HL-60/S4 treated with phorbol 12-myristate 13-acetate at 8.2 ng/mL for 4 days and 3 days (cell line): ENCODE measurements at regions not wholly inside any gene's neighbourhood (a gene's known extent, or its start where the extent isn't known, plus 50 kb on each side); places are given as distances from the start of the nearest gene placed in this dataset.
"Not testable (repeated sequence)": the region's sequence is repeated elsewhere in the genome, so short reads cannot be mapped to it uniquely, and the experiment has no call there.

ENCODE experiments used
- in situ Hi-C: fragments of 300-500 bp; cut with MboI; formaldehyde crosslinking; loops from 2 replicates; pipeline ENCODE4 v1.15.0; 2022; ENCODE audit warnings: low sequenced_read_pairs

DNA sequence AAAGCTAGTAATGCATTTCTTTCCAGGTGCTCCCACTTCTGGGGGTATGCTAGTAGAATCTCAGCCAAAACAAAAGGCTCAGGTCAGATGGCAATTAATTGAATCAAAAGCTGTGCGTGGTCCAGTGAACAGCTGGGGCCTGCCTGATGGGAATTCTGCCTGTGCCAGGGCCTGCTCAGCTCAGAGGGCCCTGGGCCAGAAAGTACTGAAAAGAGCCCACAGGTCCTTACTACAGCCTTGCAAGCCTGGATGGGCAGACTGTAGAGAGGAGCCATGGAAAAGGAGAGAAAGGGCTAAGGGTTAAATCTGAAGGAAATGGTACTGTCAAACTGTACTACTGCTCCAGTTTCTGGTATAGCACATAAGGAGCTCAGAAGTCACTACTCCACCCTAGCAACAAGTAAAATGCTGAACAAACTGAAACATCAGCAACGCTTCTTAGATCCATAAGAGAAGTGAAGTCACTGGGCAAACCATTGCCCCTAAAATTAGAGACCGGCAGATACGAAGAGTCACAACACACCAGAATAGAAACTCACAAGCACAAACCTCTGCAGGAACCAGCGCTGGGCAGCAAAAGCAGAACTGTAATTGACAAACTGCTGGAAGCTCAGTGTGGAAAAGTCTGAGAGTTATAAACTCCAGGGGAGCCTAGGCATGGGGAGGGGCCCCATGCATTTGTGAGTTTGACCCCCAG lies 121.1 kb upstream of the SYT6 start:
- in situ Hi-C loops: loop anchor here (25.0 kb wide), 1 partner anchor 287 kb away; the partner anchor contains the start of gene OLFML3

DNA sequence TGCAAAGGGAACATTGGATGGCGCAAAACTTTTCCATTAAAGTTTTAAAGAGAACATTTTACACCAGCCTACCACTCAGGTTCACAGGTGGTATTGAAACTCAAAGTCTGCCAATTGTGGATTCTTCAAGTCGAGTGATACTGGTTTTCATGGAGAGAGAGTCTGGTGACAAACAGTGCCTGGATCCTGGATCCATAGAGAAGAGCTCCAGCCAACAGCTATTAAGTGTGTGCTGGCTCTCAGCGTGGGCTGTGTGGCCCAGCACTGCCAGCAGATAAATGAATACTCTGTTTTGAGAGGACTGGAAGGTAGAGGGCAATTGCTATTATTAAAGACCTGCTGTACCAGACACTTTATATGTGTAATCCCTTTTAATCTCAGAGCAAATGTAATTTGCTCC lies 118.9 kb upstream of the SYT6 start:
- in situ Hi-C loops: no loop called here

- in situ Hi-C loops: no loop called here
These were observed 117.0 kb upstream of the SYT6 start for GRCh38 chr1:114270718-114271117.

DNA sequence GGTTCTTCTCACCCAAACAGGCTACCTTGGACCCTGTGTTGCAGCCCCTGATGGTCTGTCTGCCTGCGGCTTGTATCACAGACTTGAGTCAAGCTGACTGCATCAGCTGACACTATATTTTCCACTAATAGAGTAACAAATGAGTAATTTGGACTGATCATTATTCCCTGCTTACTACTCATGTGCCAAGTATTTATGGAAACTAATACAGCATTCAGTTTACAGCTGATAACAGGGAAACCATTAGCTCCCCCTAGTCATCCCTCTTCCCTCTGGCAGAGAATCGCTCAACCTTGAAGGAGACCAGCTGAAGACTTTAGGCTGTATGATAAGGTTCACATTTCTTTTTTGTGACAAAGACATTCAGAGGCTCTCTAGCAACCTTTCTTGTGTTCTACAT lies 116.6 kb upstream of the SYT6 start:
- in situ Hi-C loops: no loop called here

DNA sequence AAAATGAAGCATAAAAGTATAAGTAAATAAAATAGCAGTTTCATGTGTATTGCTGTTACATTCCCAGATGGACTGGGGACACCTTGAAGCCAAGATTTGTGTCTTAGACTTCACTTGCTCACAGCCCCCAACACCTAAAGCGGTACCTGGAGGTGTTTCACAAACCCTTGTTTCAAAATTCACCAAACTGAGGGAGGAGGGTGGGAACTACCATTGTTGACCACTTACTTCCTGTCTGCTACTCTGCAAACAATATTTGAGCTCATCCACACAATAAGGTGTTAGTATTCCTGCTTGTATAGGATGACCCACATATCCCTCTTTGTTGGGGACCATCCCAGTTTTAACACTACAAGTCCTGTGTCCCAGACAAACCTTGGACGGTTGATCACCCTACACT lies 115.9 kb upstream of the SYT6 start:
- in situ Hi-C loops: no loop called here

DNA sequence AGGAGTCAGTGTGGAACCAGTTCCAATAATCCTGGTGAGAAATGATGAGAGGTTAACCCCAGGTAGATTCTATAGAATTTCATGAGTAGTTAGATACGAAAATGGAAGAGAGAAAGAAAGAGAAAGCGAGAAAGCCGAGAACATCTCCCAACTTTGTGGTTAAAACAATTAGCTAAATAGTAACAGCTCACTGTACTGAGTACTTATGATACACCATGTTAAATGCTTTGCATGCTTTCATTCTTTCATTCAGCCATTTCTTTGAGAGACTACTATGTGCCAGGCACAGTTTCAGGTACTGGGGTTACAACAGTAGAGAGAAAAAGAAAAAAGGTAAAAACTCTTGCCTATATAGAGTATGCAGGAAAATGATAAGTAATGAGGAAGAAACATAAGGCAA lies 109.7 kb upstream of the SYT6 start:
- in situ Hi-C loops: no loop called here

DNA sequence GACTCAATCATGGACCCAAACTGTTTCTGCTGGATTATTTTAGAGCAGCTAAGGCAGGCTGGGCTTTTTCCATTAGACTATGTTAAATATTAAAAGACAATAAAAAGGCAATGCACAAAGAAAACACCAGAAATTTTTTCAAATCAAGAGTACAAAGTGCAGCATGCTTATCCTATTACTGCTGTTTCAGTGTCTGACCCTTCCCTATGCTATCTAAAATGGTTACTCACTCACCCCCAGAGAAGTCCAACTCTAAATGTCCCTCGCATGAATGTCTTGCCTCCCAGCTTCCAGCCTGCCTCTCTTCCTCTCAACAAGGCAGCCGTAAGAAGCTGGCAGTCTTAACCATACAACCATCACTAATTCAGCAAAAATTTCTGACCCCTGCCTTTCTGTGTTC lies 108.7 kb upstream of the SYT6 start:
- in situ Hi-C loops: no loop called here

DNA sequence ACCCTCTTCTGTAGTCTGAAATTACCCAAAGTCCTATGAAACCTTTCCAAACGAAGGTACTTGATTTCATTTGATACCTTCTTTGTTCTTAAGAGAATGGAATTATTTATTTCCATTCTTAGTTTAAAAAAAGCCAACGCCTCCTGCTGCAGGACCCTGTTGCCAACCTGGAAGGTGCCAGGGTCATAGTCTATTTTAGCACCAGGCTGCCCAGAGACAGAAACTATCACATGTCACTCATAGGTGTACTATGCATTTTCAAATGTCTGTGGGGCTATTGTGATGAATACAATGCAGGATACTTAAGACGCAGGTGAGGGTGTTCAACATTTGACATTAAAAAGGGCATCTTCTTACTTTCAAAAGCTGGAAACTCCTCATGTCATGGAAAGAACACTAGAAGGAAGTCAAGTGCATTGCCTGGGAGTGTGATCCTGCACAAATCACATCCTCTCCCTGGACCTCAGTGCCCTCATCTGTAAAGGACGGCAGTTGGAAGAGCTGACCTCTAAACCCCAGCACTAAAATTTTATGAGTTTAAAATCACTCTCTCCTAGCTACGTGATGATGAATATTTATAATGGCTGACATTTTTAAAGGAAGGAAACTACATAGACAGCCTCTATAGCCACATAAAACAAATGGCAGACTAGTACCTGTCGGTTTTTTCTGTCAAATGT lies 107.3 kb upstream of the SYT6 start:
- in situ Hi-C loops: no loop called here

DNA sequence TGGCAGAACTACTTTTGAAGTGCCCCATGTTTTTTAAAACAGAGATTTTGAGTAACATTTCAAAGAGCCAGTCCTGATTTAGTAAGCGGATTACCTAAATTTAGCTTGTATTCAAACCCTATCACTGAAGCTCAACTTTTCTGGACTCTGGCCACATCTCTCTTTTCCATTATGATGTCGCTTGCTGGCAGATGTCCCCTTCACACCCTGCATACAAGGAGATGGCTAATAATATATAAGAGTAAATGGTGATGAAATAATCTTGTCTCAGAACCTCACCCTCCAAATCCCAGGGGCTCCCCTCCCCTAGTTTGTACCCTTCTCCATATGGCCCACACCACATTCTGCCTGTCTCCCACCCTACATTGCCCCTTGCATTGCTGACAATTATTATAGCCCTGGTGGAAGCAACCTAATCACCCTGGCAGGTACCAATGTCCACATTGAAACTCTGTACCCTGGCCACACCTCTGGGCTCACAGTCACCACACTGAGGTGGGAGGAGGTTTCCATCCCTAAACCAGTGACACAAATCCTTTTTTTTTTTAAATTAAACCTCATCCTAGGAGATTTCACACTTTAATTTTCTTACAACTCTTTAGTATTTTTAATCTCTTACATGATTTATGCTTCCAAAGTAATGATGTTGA lies 106.0 kb upstream of the SYT6 start:
- in situ Hi-C loops: no loop called here

- in situ Hi-C loops: no loop called here
These were observed 105.0 kb upstream of the SYT6 start for GRCh38 chr1:114258633-114259032.

DNA sequence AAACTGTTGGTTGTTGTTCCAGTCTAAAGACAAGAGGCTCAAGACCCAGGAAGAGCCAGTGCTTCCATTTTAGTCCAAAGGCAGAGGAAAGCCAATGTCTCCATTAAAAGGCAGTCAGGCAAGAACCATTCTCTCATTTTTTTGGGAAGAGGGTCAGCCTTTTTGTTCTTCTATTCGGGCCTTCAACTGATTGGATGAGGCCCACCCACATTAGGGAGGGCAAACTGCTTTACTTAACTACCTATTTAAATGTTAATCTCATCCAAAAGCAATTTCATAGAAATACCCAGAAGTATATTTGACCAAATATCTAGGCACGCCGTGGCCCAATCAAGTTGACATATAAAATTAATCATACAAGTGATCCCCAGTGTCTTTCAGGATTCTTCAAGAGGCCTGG lies 104.4 kb upstream of the SYT6 start:
- in situ Hi-C loops: no loop called here

DNA sequence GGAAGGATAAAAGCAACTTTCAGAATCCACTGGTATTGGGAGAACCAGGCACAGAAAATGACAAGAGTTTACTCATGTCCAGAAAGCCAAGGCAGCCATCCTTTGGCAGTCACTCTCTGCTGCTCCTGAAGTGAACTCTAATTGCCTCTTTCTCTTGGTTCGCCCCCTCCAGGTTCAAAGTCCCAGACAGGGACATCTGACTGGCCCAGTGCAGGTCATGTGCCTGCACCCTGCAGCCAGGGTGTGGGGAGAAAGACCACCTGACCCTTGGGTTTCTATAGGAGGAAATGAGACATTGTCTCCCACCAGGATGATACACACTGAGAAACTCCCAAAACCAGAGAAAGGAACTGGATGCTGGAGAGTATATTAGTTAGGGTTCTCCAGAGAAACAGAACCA lies 103.9 kb upstream of the SYT6 start:
- in situ Hi-C loops: no loop called here

DNA sequence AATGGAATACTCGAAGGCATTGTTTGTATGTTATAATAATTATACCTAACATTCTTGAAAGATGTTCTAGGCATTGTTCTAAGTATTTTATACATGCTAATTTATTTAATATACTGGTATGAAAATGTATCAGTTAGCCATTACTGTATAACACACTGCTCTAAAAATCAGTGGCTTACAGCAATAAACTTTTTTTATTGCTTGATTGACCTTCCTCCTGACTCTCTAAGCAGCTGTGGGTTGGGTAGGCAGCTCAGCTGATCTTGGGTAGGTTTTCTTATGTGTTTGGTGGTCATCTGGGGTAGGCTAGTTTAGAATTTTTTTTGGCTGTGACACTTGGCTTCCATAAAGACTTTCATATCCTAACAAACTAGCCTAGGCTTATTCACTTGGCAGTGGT lies 100.2 kb upstream of the SYT6 start:
- in situ Hi-C loops: no loop called here

DNA sequence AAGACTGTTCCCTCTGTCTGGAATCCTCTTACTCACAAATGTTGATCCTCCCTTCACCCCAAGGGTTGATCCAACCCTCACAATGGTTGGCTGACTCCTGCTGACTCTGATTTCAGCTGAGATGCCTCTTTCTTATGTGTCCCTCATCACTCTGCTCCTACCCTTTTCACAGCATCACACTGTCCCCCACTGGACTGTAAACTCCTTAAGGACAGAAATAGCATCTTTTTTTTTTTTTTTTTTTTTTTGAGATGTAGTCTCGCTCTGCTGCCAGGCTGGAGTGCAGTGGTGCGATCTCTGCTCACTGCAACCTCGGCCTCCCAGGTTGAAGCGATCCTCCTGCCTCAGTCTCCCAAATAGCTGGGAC lies 97.9 kb upstream of the SYT6 start:
- in situ Hi-C loops: no loop called here

DNA sequence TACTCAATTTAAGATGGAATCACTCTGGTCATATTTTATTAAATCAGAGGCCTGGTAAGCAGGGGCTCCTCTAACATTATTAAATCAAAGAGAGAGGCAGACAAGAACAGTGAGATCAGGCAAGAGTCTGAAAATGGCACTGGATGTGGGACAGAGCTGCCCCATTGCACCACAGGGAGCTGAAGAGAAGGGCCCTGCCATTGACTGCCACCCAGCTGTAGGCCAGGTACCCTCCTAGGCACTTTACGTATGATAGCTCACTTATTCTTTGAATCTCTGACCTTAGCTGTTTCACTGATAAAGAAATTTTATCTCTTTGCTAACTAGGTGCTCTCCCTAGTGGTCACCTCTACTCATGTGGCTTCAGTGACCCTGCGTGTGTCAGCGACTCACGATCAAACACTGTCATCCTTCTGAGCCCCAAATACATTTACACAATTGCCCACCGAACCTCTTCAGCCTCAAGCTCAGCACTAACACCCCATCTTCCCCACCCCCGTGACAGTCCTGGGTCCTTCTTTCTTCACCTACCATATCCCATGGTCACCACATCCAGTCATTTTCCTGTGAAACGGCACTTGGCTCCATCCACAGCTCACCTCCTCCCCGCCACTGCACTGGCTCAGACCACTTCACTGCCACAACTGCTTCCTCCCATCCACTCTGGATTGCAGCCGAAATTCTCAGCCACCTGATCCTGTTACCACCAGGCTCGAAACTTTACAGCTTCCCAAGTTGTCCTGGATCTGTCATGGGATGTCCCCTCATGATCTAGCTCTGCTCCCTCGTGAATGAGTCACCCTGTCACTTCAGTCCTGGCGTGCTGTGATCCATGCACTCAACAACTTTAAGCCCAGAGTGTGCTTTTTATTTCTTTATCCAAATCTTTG lies 97.3 kb upstream of the SYT6 start:
- in situ Hi-C loops: no loop called here

- in situ Hi-C loops: no loop called here
These were observed 96.0 kb upstream of the SYT6 start for GRCh38 chr1:114249691-114250090.

DNA sequence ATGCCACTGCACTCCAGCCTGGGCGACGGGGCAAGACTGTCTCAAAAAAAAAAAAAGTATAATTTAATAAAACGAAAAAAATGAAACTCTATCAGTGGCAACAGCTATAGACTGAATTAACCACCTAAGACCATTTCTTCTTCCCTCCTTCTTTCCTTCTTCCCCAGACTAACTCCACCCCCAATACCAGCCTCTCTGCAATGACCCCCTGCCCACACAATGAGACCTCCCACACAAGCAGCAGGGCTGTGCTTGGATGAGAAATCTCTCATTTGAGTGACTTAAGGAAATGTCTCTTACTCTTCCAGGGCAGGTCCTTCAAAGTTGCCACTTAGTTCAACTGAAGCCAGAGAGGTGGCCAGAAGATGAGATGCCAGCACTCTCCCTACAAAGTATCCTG lies 94.5 kb upstream of the SYT6 start:
- in situ Hi-C loops: no loop called here

DNA sequence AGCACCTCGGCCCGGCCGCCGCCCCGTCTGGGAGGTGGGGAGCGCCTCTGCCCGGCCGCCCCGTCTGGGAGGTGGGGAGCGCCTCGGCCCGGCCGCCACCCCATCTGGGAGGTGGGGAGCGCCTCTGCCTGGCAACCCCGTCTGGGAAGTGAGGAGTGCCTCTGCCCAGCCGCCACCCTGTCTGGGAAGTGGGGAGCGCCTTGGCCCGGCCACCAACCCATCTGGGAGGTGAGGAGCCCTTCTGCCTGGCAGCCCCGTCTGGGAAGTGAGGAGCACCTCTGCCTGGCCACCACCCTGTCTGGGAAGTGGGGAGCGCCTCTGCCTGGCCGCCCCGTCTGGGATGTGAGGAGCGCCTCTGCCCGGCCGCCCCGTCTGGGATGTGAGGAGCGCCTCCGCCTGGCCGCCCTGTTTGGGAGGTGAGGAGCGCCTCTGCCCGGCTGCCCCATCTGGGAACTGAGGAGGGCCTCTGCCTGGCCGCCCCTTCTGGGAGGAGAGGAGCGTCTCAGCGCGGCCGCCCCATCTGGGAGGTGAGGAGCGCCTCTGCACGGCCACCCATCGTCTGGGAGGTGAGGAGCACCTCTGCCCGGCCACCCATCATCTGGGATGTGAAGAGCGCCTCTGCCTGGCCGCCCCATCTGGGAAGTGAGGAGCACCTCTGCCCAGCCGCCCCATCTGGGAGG lies 89.0 kb upstream of the SYT6 start:
- in situ Hi-C loops: not testable (repeated sequence)

DNA sequence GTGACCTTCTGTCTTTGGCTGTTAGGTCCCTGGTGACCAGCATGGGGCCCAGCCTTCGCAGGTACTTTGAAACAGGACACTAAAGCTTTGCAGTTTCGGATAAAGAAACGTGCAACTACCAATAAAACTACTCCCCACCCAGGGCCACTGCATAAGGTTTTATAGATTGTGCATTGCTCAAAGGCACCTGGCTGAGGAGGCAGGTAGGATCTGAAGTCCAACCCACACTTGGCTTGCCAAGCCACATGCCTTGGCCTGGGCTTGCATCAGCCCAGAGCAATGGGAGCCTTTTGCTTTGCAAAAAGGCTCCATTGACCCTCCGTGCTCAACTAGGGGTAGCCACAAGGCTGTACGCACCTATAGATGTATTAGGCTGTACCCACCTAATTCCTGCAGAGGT lies 84.4 kb upstream of the SYT6 start:
- in situ Hi-C loops: no loop called here

GRCh38 chr1:114236517-114236916 lies 82.8 kb upstream of the SYT6 start:
- in situ Hi-C loops: no loop called here

- in situ Hi-C loops: no loop called here
These were observed 82.3 kb upstream of the SYT6 start for GRCh38 chr1:114235960-114236359.
